ENCODE measurements at regions not wholly inside any gene's neighbourhood (a gene's known extent, or its start where the extent isn't known, plus 50 kb on each side); places are given as distances from the start of the nearest gene placed in this dataset.

DNA sequence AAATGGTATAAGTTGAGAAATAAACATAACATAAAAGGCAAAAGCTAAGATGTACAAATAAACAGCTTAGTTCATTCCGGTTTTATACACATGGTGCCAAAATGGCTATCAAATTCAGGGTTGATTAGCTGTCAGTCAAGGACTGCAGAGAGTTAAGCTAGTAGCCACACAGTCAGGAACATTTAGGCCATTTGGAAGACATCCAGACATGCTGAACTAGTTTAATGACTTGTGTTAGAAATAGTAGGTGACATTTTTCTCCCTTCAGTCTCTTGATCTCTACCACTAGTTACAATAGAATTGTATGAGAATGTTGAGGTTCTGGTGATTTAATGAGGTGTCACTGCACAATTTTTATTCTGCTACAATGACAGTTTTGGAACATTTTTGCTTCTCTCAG is 394.4 kb upstream of the SPHKAP start:
- TF ChIP-seq, protein P1, sequence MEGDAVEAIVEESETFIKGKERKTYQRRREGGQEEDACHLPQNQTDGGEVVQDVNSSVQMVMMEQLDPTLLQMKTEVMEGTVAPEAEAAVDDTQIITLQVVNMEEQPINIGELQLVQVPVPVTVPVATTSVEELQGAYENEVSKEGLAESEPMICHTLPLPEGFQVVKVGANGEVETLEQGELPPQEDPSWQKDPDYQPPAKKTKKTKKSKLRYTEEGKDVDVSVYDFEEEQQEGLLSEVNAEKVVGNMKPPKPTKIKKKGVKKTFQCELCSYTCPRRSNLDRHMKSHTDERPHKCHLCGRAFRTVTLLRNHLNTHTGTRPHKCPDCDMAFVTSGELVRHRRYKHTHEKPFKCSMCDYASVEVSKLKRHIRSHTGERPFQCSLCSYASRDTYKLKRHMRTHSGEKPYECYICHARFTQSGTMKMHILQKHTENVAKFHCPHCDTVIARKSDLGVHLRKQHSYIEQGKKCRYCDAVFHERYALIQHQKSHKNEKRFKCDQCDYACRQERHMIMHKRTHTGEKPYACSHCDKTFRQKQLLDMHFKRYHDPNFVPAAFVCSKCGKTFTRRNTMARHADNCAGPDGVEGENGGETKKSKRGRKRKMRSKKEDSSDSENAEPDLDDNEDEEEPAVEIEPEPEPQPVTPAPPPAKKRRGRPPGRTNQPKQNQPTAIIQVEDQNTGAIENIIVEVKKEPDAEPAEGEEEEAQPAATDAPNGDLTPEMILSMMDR (IDR thresholded peaks at IDR 0.05; ENCODE audit: poor library complexity): no peak
- TF ChIP-seq EZH2 (IDR thresholded peaks at IDR 0.05; ENCODE audit: borderline replicate concordance): no peak
